HEK293 (cell line): ENCODE measurements at regions not wholly inside any gene's neighbourhood (a gene's known extent, or its start where the extent isn't known, plus 50 kb on each side); places are given as distances from the start of the nearest gene placed in this dataset.

Experiments
- CTCF ChIA-PET: fragments of 350-600 bp; formaldehyde crosslinking; extraction: SDS; loops from one replicate; lab custom pipeline; 2021; ENCODE audit warnings: antibody characterized with exemption; lab: Yijun Ruan, JAX
- POLR2A ChIA-PET: fragments of 300-600 bp; formaldehyde crosslinking; extraction: SDS; loops from one replicate; lab custom pipeline; 2020; ENCODE audit warnings: antibody characterized with exemption, inconsistent platforms; lab: Yijun Ruan, JAX
- H3K27ac ChIP-seq: fragments of 200-500 bp; sonication (Bioruptor generic); 2 replicates; pipeline ENCODE4 v1.5.1; 2014; ENCODE audit warnings: low read depth, low read length, control low read depth, inconsistent platforms; ENCODE audit errors: extremely low read depth
- H3K36me3 ChIP-seq, 2 experiments: fragments of 200-500 bp in 1 of 2; sonication (Bioruptor generic) in 1 of 2; 1 replicate in 1 of 2; 2 replicates in 1 of 2; pipeline ENCODE4 v1.5.1; 2014 to 2017; ENCODE audit warnings: inconsistent platforms in 2 of 2, low read length in 2 of 2; ENCODE audit not compliant: control insufficient read depth in 2 of 2, insufficient read depth in 1 of 2
- H3K4me1 ChIP-seq: fragments of 200-500 bp; sonication (Bioruptor generic); 2 replicates; pipeline ENCODE4 v1.5.1; 2014; ENCODE audit warnings: mild to moderate bottlenecking, low read length, inconsistent platforms; ENCODE audit not compliant: control insufficient read depth, insufficient read depth
- H3K4me3 ChIP-seq: 2 replicates; pipeline ENCODE4 v1.5.1; 2011; ENCODE audit warnings: low read depth, mild to moderate bottlenecking, control low read depth, low read length, moderate library complexity
- H3K9me3 ChIP-seq: fragments of 200-500 bp; sonication (Bioruptor generic); 2 replicates; pipeline ENCODE4 v1.5.1; 2014; ENCODE audit warnings: low read depth, low read length, inconsistent platforms; ENCODE audit not compliant: control insufficient read depth, insufficient read depth
- ELK4 ChIP-seq: IDR thresholded peaks from 2 replicates; pipeline ENCODE4 v1.6.1; 2011; ENCODE audit warnings: mild to moderate bottlenecking, low read depth, low read length, borderline replicate concordance
- FEZF1 ChIP-seq: fragments of 450-650 bp; formaldehyde crosslinking; IDR thresholded peaks from 2 replicates; pipeline ENCODE4 v1.5.1; 2016; ENCODE audit warnings: missing biosample characterization, missing genetic modification characterization
- PRDM4 ChIP-seq: fragments of 450-650 bp; formaldehyde crosslinking; IDR thresholded peaks from 2 replicates; pipeline ENCODE4 v1.5.1; 2017; ENCODE audit warnings: missing biosample characterization, missing genetic modification characterization
- REST ChIP-seq: fragments of 450-650 bp; formaldehyde crosslinking; IDR thresholded peaks from 2 replicates; pipeline ENCODE4 v1.5.1; 2016; ENCODE audit warnings: missing biosample characterization, missing genetic modification characterization
- SP3 ChIP-seq: fragments of 450-650 bp; formaldehyde crosslinking; IDR thresholded peaks from 2 replicates; pipeline ENCODE4 v1.5.1; 2016; ENCODE audit warnings: missing biosample characterization, missing genetic modification characterization
- ZFHX2 ChIP-seq: fragments of 450-650 bp; formaldehyde crosslinking; conservative IDR thresholded peaks from 2 replicates; pipeline ENCODE4 v1.5.1; 2016; ENCODE audit warnings: missing biosample characterization, missing genetic modification characterization
- ZNF114 ChIP-seq: fragments of 450-650 bp; formaldehyde crosslinking; IDR thresholded peaks from 2 replicates; pipeline ENCODE4 v1.5.0; 2017; ENCODE audit warnings: missing biosample characterization, missing genetic modification characterization
- ZNF169 ChIP-seq: fragments of 450-650 bp; formaldehyde crosslinking; IDR thresholded peaks from 2 replicates; pipeline ENCODE4 v1.5.1; 2016; ENCODE audit warnings: missing biosample characterization, missing genetic modification characterization
- ZNF174 ChIP-seq: fragments of 450-650 bp; formaldehyde crosslinking; IDR thresholded peaks from 2 replicates; pipeline ENCODE4 v1.5.0; 2017; ENCODE audit warnings: missing biosample characterization, mild to moderate bottlenecking, missing genetic modification characterization
- ZNF248 ChIP-seq: fragments of 450-650 bp; formaldehyde crosslinking; IDR thresholded peaks from 2 replicates; pipeline ENCODE4 v1.5.1; 2017; ENCODE audit warnings: missing biosample characterization, missing genetic modification characterization
- ZNF26 ChIP-seq: fragments of 450-650 bp; formaldehyde crosslinking; IDR thresholded peaks from 2 replicates; pipeline ENCODE4 v1.5.1; 2016; ENCODE audit warnings: missing biosample characterization, missing genetic modification characterization
- ZNF274 ChIP-seq, 2 experiments: fragments of 200-500 bp in 1 of 2; fragments of 450-650 bp in 1 of 2; sonication (Bioruptor generic) in 1 of 2; formaldehyde crosslinking in 1 of 2; IDR thresholded peaks; 2 replicates each; pipeline versions ENCODE4 v1.5.1 to v1.6.1; 2014 to 2016; ENCODE audit warnings: borderline replicate concordance in 1 of 2, inconsistent platforms in 1 of 2, low read length in 1 of 2, missing biosample characterization in 1 of 2, missing genetic modification characterization in 1 of 2
- ZNF280C ChIP-seq: fragments of 450-650 bp; formaldehyde crosslinking; IDR thresholded peaks from 2 replicates; pipeline ENCODE4 v1.5.1; 2016; ENCODE audit warnings: missing biosample characterization, missing genetic modification characterization
- ZNF350 ChIP-seq: fragments of 450-650 bp; formaldehyde crosslinking; IDR thresholded peaks from 2 replicates; pipeline ENCODE4 v1.5.0; 2017; ENCODE audit warnings: missing biosample characterization, mild to moderate bottlenecking, missing genetic modification characterization
- ZNF354C ChIP-seq: fragments of 450-650 bp; formaldehyde crosslinking; IDR thresholded peaks from 2 replicates; pipeline ENCODE4 v1.5.1; 2016; ENCODE audit warnings: missing biosample characterization, missing genetic modification characterization, low read depth, borderline replicate concordance
- ZNF621 ChIP-seq: fragments of 450-650 bp; formaldehyde crosslinking; IDR thresholded peaks from 2 replicates; pipeline ENCODE4 v1.5.1; 2017; ENCODE audit warnings: missing biosample characterization, missing genetic modification characterization
- ZNF629 ChIP-seq: fragments of 450-650 bp; formaldehyde crosslinking; IDR thresholded peaks from 2 replicates; pipeline ENCODE4 v1.5.1; 2017; ENCODE audit warnings: missing biosample characterization, missing genetic modification characterization
- ZNF747 ChIP-seq: fragments of 450-650 bp; formaldehyde crosslinking; IDR thresholded peaks from 2 replicates; pipeline ENCODE4 v1.5.1; 2016; ENCODE audit warnings: missing biosample characterization, missing genetic modification characterization
- ZNF768 ChIP-seq: fragments of 450-650 bp; formaldehyde crosslinking; IDR thresholded peaks from 2 replicates; pipeline ENCODE4 v1.5.1; 2018; ENCODE audit warnings: missing biosample characterization, mild to moderate bottlenecking, missing genetic modification characterization
- ZNF791 ChIP-seq: fragments of 450-650 bp; formaldehyde crosslinking; IDR thresholded peaks from 2 replicates; pipeline ENCODE4 v1.5.1; 2016; ENCODE audit warnings: missing biosample characterization, missing genetic modification characterization
- ZNF837 ChIP-seq: fragments of 450-650 bp; formaldehyde crosslinking; IDR thresholded peaks from 2 replicates; pipeline ENCODE4 v1.5.1; 2016; ENCODE audit warnings: missing biosample characterization, missing genetic modification characterization
- ZSCAN23 ChIP-seq: fragments of 450-650 bp; formaldehyde crosslinking; IDR thresholded peaks from 2 replicates; pipeline ENCODE4 v1.5.1; 2016; ENCODE audit warnings: missing biosample characterization, missing genetic modification characterization

- CTCF ChIA-PET = interaction anchor here (1.1 to 1.6 kb wide), 2 partner anchors 58 to 120 kb away, joined by 3 to 4 read pairs; no protein-coding TSS in a partner anchor
- POLR2A ChIA-PET = no interaction called here
- Histone ChIP-seq H3K4me1 (no peaks in the 10 kb centered on the region), H3K36me3 (no peaks in the 10 kb centered on the region), H3K27ac (no peak overlapping the region), H3K4me3 (no peak overlapping the region), H3K9me3 (no peaks in the 10 kb centered on the region)
- TF ChIP-seq SP3 = no peak
- no peak for TF ChIP-seq ZNF621
Observed at GRCh38 chr16:86398201-86398600, 112.1 kb upstream of the FOXF1 start.

- H3K9me3 ChIP-seq = no peaks in the 10 kb centered on the region
- no peak overlapping the region for H3K27ac ChIP-seq
- no peaks in the 10 kb centered on the region for H3K4me1 ChIP-seq
- POLR2A ChIA-PET = no interaction called here
- H3K4me3 ChIP-seq = no peak overlapping the region
- CTCF ChIA-PET = interaction anchor here (1.1 to 1.6 kb wide), 2 partner anchors 58 to 119 kb away, joined by 3 to 4 read pairs; no protein-coding TSS in a partner anchor
- no peaks in the 10 kb centered on the region for H3K36me3 ChIP-seq
- TF ChIP-seq PRDM4 (no peak), ZNF837 (tag by site-specific recombination) (no peak), ZNF747 (tag by site-specific recombination) (no peak), REST (tag by site-specific recombination) (no peak), ZNF26 (tag by site-specific recombination) (no peak), ZNF274 (IDR thresholded peaks at IDR 0.05; ENCODE audit: low read length) (no peak), ZNF274 (tag by site-specific recombination; IDR thresholded peaks at IDR 0.05; ENCODE audit: borderline replicate concordance) (no peak), ZNF791 (tag by site-specific recombination) (no peak), FEZF1 (tag by site-specific recombination) (no peak), ZFHX2 (tag by site-specific recombination) (no peak), ZNF174 (tag by site-specific recombination) (no peak), ZNF350 (tag by site-specific recombination) (no peak), ZNF629 (no peak), ZNF114 (no peak), ZNF248 (tag by site-specific recombination) (no peak), ZNF354C (tag by site-specific recombination) (no peak), ELK4 (no peak), ZSCAN23 (tag by site-specific recombination) (no peak), ZNF169 (tag by site-specific recombination) (no peak), ZNF768 (tag by site-specific recombination) (no peak), ZNF280C (tag by site-specific recombination) (no peak)
Observed at GRCh38 chr16:86398622-86399021, 111.7 kb upstream of the FOXF1 start.
